Thyroid gland (tissue), 4 donors: ENCODE measurements at regions not wholly inside any gene's neighbourhood (a gene's known extent, or its start where the extent isn't known, plus 50 kb on each side); places are given as distances from the start of the nearest gene placed in this dataset.
"Not testable (repeated sequence)": the region's sequence is repeated elsewhere in the genome, so short reads cannot be mapped to it uniquely, and the experiment has no call there.

ENCODE experiments used
- DNase-seq, 2 donors: peaks; one replicate each; pipeline ENCODE4 v3.0.0-alpha.2; 2019
- H3K27ac ChIP-seq, 3 donors: fragments of 200-600 bp; sonication (generic); 1 replicate in 2 of 3; 2 replicates in 1 of 3; pipeline ENCODE4 v1.5.1; 2016 to 2019; ENCODE audit warnings: mild to moderate bottlenecking in 1 of 3, moderate library complexity in 1 of 3
- H3K27me3 ChIP-seq: fragments of 200-600 bp; sonication (generic); one replicate; pipeline ENCODE4 v1.5.1; 2019
- H3K36me3 ChIP-seq, 2 donors: fragments of 200-600 bp; sonication (generic); one replicate each; pipeline ENCODE4 v1.5.1; 2016 to 2019
- H3K4me1 ChIP-seq, 2 donors: fragments of 200-600 bp; sonication (generic); one replicate each; pipeline ENCODE4 v1.5.1; 2017 to 2019
- H3K4me3 ChIP-seq, 3 donors: fragments of 200-600 bp; sonication (generic); replicated peaks in 1 of 3; 1 replicate in 2 of 3; 2 replicates in 1 of 3; pipeline ENCODE4 v1.5.1; 2016; ENCODE audit warnings: mild to moderate bottlenecking in 1 of 3
- H3K9me3 ChIP-seq: fragments of 200-600 bp; sonication (generic); one replicate; pipeline ENCODE4 v1.5.1; 2017
- CTCF ChIP-seq, 6 experiments: fragments of 200-600 bp in 3 of 6; fragments of 450-650 bp in 3 of 6; sonication (generic) in 3 of 6; IDR thresholded peaks; one replicate each; pipeline ENCODE4 v1.5.1; 2016 to 2019; ENCODE audit warnings: antibody characterized with exemption in 6 of 6, mild to moderate bottlenecking in 2 of 6, inconsistent platforms in 1 of 6, moderate library complexity in 1 of 6
- POLR2A ChIP-seq, 2 donors: fragments of 450-650 bp; IDR thresholded peaks; one replicate each; pipeline ENCODE4 v1.6.1; 2017; ENCODE audit warnings: antibody characterized with exemption in 2 of 2, mild to moderate bottlenecking in 2 of 2, moderate library complexity in 1 of 2
- WGBS, 2 donors: methylation state at CpG; one replicate each; pipeline ENCODE4 v1.1.5; 2017; 5-methylcytosine and 5-hydroxymethylcytosine counted together
- intact Hi-C: fragments of 100-400 bp; cut with DNase I; formaldehyde crosslinking; loops from one replicate; pipeline ENCODE4 v1.15.1; 2023

DNA sequence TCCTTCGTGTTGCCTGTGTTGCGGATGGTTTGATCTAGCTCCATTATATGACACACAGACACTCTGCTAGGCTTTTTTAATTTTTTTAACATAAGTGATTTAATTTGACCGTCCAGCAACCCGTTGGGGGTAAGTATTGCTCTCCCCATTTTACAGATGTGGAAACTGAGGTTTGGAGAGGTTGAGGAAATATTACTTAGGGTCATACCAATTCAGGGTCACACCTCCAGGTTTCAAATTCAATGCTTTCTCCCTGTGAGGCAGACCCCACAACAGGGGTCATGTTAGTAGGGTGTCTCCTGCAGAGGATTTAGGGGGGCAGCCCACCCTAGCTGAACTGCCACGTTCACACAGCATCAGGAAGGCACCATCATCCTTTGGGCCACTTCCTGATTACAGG is 179.4 kb downstream of the COPRS start:
- Histone ChIP-seq H3K4me3 (no peak overlapping the region), H3K36me3 (no peaks in the 10 kb centered on the region), H3K27ac (no peak overlapping the region), H3K9me3 (no peaks in the 10 kb centered on the region), H3K4me1 (peaks cover 4 to 6% of the 10 kb centered on the region in 2 donors), H3K27me3 (no peaks in the 10 kb centered on the region)
- WGBS, 2 donors = 93 to 94% methylated on average over 5 of the region's 5 CpGs
- no peak for DNase-seq
- TF ChIP-seq POLR2A (IDR thresholded peaks at IDR 0.05) (no peak), CTCF (IDR thresholded peaks at IDR 0.05) (no peak)
- intact Hi-C loops = no loop called here

DNA sequence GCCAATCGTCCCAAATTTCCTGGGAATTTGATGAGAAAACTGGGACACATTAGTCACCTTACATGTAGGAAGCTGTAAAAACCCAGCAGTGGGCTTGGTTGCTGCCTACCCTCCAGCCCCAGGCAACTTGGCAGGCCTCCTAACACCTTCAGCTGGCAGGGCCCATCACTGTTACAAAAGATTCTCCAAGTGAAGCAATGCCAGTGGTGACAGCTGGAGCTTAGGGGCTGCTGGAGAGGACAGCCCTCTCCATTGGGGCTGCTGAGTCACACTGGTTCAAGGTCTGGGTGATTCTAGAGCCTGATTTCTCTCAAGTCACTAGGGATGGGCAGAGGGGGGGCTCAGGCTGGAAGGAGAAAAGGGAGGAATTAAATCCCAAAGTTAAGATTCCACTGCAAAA is 180.6 kb downstream of the COPRS start:
- no peak overlapping the region for H3K4me3 ChIP-seq
- no peak overlapping the region for H3K27ac ChIP-seq
- H3K4me1 ChIP-seq = peaks cover 8 to 14% of the 10 kb centered on the region in 2 donors
- WGBS, 2 donors = 100% methylated on average over 1 of the region's 1 CpG; no CpG with 5 or more reads in 1 of the 2 donors
- DNase-seq = no peak
- intact Hi-C loops = no loop called here
- TF ChIP-seq POLR2A (IDR thresholded peaks at IDR 0.05) (no peak), CTCF (IDR thresholded peaks at IDR 0.05) (no peak)
- no peaks in the 10 kb centered on the region for H3K27me3 ChIP-seq
- H3K36me3 ChIP-seq = no peaks in the 10 kb centered on the region
- H3K9me3 ChIP-seq = no peaks in the 10 kb centered on the region

- Histone ChIP-seq H3K27ac (no peak overlapping the region), H3K36me3 (no peaks in the 10 kb centered on the region), H3K4me3 (no peak overlapping the region), H3K4me1 (peaks cover 8 to 14% of the 10 kb centered on the region in 2 donors), H3K27me3 (no peaks in the 10 kb centered on the region), H3K9me3 (no peaks in the 10 kb centered on the region)
- DNase-seq = no peak
- no peak for TF ChIP-seq CTCF (IDR thresholded peaks at IDR 0.05)
- TF ChIP-seq POLR2A (IDR thresholded peaks at IDR 0.05) = no peak
- 82 to 89% methylated on average over 3 to 6 of the region's 6 CpGs for WGBS, 2 donors
- intact Hi-C loops = no loop called here
Observed at GRCh38 chr17:31677681-31678080, 181.4 kb downstream of the COPRS start.

- Histone ChIP-seq H3K4me3 (no peak overlapping the region), H3K36me3 (no peaks in the 10 kb centered on the region), H3K4me1 (peaks cover 8 to 14% of the 10 kb centered on the region in 2 donors), H3K9me3 (no peaks in the 10 kb centered on the region), H3K27me3 (no peaks in the 10 kb centered on the region), H3K27ac (no peak overlapping the region)
- no peak for DNase-seq
- intact Hi-C loops = no loop called here
- WGBS, 2 donors = 81 to 83% methylated on average over 4 of the region's 4 CpGs
- no peak for TF ChIP-seq CTCF (IDR thresholded peaks at IDR 0.05)
- no peak for TF ChIP-seq POLR2A (IDR thresholded peaks at IDR 0.05)
Observed at GRCh38 chr17:31677036-31677435, 182.0 kb downstream of the COPRS start.

DNA sequence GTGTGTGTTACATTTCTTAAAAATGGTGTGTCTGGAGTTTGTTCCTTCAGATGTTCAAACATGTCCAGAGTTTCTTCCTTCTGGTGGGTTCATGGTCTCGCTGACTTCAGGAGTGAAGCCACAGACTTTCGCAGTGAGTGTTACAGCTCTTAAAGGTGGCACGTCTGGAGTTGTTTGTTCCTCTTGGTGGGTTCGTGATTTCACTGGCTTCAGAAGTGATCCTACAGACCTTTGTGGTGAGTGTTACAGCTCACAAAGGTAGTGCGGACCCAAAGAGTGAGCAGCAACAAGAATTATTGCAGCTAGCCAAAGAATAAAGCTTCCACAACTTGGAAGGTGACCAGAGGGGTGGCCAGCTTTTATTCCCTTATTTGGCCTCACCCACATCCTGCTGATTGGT is 183.7 kb downstream of the COPRS start:
- Histone ChIP-seq H3K4me1 (peaks cover 8 to 14% of the 10 kb centered on the region in 2 donors), H3K27ac (peak overlapping the region in 1 of 3 donors; percentile 49)
- 40 to 47% methylated on average over 5 of the region's 5 CpGs for WGBS, 2 donors
- H3K36me3 ChIP-seq, intact Hi-C loops, DNase-seq, H3K9me3 ChIP-seq, H3K4me3 ChIP-seq, H3K27me3 ChIP-seq: not testable (repeated sequence)
